HG03439 (cell line): ENCODE measurements at regions not wholly inside any gene's neighbourhood (a gene's known extent, or its start where the extent isn't known, plus 50 kb on each side); places are given as distances from the start of the nearest gene placed in this dataset.
"Not testable (repeated sequence)": the region's sequence is repeated elsewhere in the genome, so short reads cannot be mapped to it uniquely, and the experiment has no call there.

Experiments used
- ATAC-seq: cut with Tn5 transposase; IDR thresholded peaks from one replicate; pipeline ENCODE4 v1.9.1; 2021; ENCODE audit warnings: mild to moderate bottlenecking, moderate library complexity; ENCODE audit not compliant: unreplicated experiment

DNA sequence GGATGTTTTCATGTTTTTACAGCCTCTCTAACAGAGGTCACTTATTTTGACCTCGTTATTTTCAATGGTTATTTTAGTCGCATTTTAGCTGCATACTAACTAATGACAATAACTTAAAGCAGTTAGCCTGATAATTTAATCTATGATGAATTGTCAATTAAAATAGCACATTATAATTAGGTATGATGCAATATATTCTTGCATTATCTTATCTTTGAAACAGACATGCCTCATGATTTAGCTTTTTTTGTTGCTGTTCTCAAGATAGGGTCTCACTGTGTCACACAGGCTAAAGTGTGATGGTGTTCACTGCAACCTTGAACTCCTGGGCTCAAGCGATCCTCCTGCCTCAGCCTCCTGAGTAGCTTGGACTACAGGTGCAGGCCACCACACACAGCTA is 126.4 kb downstream of the KBTBD2 start:
- no peak for ATAC-seq

GRCh38 chr7:32762925-32763293 is 128.7 kb downstream of the KBTBD2 start:
- ATAC-seq = no peak

DNA sequence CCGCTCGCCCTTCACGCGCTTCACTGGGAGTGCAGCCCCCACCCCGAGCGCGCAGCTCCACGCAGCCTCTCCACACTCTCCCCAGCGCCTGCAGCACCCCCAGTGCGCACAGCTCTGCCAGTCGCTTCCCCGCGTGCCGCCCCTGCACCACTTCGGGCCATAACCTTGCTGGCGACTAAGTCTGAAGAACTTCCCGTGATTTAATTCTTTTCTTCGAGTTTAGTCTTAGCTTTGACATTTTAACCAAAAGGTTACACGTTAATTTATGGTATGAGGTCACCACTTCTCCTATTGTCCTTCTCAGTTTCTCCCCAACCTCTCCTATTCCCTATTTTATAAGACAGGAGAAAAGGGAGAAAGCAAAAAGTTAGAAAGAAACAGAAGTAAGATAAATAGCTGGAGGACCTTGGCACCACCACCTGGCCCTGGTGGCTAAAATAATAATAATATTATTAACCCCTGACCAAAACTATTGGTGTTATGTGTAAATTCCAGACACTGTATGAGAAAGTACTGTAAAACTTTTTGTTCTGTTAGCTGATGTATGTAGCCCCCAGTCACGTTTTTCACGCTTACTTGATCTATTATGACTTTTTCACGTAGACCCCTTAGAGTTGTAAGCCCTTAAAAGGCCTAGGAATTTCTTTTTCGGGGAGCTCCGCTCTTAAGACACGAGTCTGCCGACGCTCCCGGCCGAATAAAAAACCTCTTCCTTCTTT is 129.2 kb downstream of the KBTBD2 start:
- not testable (repeated sequence) for ATAC-seq

DNA sequence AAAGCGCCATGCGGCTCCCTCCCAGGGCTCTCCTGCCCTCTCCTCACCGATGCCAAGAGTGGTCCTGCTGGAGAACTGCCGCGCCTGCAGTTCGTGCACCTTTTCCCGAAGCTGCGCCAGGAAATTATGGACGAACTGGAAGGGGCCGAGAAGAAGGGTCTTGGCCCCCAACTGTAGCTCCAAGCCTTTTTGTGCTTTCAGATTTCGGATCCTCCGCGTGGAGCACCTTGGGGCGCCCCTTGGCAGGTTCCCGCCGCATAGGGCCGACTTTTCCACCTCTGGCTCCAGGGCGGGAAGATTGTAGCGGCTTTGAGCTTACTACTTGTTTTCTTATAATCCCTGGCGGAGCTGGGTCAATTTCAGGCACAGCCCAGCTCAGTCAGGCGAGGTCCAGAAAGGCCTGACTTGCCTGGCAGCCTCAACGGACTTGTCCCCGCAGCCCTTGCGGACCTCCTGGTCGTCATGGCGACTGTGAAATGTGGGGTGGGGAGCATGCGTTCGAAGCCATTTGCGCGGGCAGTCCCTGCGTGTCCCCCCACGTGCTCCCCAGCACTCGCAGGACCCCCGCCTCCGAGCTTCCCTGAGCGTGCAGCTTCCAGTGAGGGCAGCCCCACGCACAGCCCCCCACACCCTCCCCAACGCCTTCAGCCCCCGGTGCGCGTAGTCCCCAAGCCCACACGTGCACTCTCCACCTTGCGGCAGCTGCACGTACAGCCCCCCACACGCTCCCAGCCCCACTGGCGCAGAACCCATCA is 129.9 kb downstream of the KBTBD2 start:
- ATAC-seq = no peak

GRCh38 chr7:32760755-32761154 is 130.8 kb downstream of the KBTBD2 start:
- not testable (repeated sequence) for ATAC-seq

- ATAC-seq = not testable (repeated sequence)
These were observed 131.7 kb downstream of the KBTBD2 start for GRCh38 chr7:32759859-32760258.

- not testable (repeated sequence) for ATAC-seq
These were observed 137.7 kb downstream of the KBTBD2 start for GRCh38 chr7:32753872-32754271.

- ATAC-seq = not testable (repeated sequence)
These were observed 143.2 kb downstream of the KBTBD2 start for GRCh38 chr7:32748337-32748736.

DNA sequence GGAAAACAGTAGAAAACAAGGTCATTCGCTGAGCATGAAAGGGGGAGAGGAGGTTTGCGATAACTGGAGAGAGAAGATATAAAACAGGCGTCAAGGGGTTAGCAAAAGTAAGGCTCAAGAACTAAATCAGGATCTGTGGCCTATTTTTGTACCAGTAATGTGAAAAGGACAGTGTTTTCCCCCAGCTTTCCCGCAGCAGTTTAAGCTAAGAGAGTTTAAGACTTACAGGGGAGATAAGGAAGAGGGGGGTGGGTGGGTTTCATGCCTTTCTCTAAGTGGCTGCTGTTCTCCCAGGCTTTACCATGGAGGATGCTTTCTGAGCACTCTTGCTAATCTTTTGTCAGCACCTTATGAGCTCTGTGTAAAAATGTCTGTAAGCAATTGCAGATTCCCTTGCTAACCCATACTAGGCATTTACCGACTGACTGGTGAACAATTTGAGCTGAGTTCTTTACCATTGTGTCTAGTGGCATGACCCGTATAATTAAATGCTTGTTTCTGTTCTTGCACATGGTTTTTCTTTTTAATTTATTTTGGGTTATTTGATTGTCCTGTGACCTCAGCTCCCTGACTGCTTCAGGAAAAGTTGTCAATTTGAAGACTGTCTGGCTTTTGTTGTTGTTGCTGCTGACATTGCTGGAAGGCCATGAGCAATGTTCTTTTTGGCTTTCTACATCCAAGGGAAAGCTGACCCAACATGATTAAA is 144.0 kb downstream of the KBTBD2 start:
- ATAC-seq = not testable (repeated sequence)

DNA sequence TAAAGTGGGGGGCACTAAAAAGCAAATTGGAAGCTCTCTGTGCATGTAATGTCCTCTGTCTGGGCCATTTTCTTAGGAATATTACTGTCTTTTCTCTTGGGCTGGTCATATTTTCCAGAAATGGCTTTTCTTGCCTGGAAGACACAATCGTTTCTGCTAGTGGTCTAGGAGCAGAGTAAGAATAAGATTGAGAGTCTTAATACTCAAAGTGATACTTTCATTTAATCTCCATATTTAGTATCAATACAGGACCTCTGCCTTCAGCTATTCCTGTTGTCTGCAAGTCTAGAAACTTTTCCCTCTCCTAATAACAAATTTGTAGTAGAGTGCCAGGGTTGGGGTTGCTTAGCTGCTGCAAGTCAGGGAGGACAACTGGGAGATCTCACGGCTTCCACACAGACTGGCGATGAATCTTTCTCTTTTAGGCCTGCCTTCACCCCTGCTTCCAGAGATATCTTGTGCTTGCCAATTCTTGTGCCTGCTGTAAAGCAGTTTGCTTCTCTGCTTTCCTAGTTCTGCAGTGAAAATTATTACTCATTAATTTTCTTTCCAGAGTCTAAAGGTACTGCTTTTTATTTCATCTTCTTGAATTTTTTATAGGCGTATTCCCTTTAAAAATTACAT is 149.6 kb downstream of the KBTBD2 start:
- ATAC-seq = not testable (repeated sequence)

DNA sequence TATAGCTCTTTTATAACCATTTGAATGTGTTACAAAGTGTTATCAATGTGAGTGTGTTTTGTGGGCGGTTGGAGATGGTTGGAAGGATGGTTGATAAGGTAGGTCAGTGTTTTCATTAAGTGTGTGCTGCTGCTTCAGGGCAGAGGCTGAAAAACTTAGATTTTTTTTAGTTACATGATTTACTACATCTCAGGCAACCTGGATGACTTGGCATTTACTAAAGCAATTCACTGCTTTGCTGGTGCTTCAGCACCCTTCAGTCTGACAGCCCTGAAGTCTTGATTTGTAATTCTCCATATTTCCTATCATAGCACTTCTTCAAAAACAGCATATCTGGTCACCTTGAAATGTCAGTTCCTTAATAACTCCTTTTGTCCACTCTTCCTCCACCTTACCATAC is 151.8 kb downstream of the KBTBD2 start:
- not testable (repeated sequence) for ATAC-seq

DNA sequence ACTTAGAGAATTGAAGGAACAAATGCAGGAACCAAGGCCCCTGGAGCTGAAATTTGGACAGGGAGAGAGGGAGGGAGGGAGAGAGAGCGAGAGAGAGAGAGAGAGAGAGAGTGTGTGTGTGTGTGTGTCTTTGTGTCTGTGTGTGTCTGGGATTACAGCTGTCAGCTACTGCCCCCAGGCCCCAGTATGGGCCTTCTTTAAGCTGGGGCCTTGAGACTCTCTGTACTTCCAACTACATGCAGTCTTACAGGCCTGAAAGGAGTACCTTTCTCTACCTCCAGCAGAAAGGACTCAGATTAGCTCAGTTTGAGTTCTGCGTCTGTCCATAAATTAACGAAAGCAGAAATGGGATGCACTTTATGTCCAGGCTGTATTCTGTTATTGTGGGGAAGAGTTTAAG is 153.2 kb downstream of the KBTBD2 start:
- not testable (repeated sequence) for ATAC-seq

DNA sequence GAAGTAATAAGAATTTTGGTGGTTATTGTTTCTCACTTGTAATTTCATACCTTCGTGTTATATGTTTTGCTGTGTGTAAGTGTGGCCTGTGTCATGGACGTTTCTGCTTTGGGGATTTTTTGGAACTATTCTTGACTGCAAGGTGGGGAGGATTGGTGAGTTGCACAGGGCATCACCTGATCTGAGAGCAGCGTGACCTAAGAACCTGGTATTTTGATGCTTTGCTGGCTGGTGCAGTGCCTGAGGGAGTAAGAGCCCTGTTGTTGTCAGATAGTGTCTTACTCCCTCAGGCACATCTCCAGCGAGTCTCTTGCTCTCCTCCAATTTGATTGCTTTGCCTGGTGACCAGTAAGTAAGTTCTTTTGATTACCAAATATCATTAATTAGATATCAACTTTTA is 158.8 kb downstream of the KBTBD2 start:
- not testable (repeated sequence) for ATAC-seq

DNA sequence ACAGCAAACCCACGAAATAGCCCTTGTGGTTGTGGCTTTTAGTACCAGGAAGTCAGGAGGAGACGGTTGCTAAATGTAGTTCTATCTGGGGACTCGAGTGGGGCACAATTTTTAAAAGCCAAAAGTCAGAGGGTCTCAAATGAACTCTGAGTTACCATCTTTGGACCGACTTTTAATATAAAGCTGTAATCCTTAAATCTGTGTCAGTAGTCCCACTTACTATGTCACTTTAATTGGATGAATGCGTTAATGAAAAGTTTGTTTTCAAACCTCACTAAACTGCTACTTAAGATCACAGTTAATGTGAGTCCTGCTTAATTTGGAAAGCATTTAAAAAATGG is 162.3 kb downstream of the KBTBD2 start:
- ATAC-seq = not testable (repeated sequence)

GRCh38 chr7:32728412-32729334 is 162.9 kb downstream of the KBTBD2 start:
- peak; percentile 79 for ATAC-seq

DNA sequence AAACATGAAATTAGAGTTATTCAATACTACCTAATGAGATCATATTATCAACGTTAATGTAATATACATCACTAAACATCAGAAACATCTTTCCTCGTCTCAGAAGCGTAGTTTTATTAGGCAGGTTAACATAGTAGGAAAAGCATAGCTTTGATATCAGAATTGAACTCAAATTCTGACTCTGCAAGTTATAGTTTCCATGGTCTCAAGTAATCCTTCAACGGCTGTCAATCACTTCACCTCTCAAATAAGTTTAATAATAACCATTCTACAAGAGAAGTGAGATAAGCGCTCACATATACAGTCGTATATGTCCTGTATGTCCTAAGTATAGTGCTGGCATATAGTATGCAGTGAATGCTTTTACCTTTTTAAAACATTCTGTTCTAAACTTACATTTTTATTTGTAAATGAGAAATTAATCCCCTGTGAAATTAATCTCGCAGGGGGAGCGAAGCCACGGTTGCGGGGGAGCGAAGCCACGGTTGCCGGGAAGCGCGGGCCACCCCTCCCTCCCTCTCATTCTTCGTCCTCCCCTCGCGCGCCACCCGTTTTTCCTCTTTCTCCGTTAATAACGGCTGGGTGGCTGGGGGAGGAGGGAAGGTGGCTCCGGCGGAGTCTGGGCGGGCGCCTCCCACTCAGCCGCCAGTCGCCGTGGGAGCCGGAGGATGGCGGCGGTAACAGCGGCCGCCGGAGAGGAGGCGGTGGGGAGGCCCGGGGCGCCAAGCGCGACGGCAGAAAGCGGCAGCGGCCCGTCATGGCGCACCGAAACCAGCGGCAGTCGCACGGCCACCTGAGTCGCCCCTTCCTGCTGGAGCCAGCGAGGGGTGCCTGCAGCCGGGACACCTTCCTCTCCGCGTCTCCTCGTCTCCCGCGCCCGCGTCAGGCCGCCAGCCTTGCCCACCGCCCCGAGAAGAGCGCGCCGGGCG is 163.8 kb downstream of the KBTBD2 start:
- peak; percentile 68 for ATAC-seq

- not testable (repeated sequence) for ATAC-seq
These were observed 168.7 kb downstream of the KBTBD2 start for GRCh38 chr7:32722837-32723236.

GRCh38 chr7:32694182-32694581 is 197.4 kb downstream of the KBTBD2 start:
- no peak for ATAC-seq
